EH (cell line): ENCODE measurements at regions not wholly inside any gene's neighbourhood (a gene's known extent, or its start where the extent isn't known, plus 50 kb on each side); places are given as distances from the start of the nearest gene placed in this dataset.

Source experiments
- DNase-seq: peaks from one replicate; pipeline ENCODE4 v3.0.0-alpha.2; 2015; ENCODE audit warnings: low read depth

DNA sequence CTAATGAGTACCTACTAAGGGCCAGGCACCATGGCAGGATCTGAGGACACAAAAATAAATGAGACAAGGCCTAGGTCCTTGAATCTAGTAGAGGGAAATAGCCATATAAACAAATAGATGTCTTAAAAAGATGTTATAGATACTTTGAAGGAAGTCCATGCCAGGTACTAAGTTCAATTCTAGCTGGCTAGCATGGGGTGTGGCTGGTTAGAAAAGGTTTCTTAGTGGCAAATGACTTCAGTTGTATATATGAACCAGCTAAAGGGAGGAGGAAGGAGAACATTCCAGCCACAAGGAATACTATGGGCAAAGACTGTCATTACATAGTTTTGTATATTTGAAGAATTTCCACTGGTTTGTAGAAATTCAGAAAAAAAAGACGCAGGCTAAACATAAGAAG is 133.6 kb upstream of the BMP4 start:
- DNase-seq = no peak

DNA sequence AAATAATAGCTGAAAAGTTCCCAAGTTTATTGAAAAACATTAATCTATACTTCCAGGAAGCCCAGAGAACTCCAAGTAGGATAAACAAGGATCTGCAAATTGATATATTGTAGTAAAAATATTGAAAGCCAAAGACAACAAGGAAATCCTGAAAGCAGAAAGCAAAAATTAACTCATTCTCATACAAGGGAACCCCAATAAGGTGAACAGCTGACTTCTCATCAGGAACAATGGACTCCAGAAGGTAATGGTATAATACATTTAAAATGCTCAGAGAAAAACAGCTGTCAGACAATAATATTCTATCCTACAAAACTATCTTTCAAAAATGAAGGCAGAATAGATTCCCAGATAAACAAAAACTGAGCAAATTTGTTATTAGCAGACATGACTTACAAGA is 138.1 kb upstream of the BMP4 start:
- no peak for DNase-seq

- no peak for DNase-seq
Measured at GRCh38 chr14:54098536-54098935, 141.9 kb upstream of the BMP4 start.

DNA sequence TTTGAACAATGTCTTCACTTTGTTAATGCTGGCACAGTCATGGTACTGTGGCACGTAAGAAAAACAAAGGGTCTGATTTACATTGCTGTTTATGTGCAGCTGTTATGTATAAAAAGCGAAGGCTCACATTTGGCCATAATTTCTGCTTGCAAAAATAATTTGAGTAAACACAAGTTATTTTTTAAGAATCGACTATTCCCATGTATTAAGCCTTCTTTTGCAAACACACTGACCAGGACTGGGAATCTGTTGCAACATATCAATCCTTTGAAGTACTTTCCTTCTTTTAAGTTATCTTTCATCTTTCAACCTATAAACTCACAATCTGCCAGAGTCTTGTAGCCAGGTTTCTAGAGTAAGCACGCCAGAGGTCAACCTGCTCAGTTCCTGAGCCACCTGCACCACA is 145.4 kb upstream of the BMP4 start:
- no peak for DNase-seq

- DNase-seq = no peak
Measured at GRCh38 chr14:54102530-54102929, 145.9 kb upstream of the BMP4 start.

GRCh38 chr14:54104601-54105145 is 148.0 kb upstream of the BMP4 start:
- peak; percentile 12 for DNase-seq

- DNase-seq = no peak
Measured at GRCh38 chr14:54105406-54105805, 148.8 kb upstream of the BMP4 start.

DNA sequence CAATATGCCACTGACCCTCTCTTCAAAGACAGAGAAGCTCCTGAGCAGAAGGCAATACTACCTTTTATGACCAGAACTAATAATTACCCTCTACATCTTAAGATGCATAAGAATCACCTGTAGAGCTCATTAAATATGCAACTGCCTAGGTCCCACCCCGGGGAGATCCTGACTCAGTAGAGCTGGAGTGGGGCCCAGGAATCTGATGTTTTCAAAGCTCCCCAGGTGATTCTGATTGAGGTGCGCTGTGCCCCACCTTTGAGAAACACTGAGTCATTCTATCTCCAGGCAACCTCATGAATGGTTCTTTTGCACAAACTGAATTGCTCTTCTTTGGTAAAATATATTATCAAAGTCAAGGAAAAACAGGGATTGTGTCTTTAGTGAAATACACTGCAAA is 149.3 kb upstream of the BMP4 start:
- no peak for DNase-seq

DNA sequence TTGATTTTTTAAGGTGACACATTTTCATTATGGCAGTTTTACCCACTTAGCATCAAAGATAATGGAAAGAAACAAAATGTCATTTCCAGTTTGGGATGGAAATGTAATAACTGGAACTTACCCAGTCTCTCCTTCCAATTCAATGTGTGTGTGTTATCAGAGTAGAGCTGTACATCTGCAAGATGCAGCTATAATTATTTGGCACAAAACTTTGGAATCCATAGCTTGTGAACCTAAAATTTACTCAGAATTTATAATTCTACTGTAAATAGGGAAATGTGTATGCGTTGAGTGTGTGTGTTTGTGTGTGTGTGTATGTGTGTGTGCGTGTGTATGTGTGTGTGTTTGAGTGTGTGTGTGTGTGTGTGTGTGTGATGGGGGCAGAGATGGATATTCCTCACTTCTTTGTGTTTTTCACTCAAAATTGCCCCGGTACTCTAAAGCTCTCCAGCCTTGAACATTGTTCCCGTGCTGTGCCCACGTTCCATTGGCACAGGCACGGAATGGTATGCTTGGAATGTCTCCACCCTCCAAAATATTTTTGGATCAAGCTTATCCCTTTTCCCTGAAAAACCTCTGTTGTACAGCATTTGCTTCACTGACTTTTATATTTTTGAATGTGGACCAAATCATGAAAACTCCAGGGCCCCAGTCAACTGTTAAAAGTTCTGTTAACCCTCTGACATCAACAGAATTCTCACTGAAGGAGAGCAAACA is 150.2 kb upstream of the BMP4 start:
- peak; percentile 43 for DNase-seq

DNA sequence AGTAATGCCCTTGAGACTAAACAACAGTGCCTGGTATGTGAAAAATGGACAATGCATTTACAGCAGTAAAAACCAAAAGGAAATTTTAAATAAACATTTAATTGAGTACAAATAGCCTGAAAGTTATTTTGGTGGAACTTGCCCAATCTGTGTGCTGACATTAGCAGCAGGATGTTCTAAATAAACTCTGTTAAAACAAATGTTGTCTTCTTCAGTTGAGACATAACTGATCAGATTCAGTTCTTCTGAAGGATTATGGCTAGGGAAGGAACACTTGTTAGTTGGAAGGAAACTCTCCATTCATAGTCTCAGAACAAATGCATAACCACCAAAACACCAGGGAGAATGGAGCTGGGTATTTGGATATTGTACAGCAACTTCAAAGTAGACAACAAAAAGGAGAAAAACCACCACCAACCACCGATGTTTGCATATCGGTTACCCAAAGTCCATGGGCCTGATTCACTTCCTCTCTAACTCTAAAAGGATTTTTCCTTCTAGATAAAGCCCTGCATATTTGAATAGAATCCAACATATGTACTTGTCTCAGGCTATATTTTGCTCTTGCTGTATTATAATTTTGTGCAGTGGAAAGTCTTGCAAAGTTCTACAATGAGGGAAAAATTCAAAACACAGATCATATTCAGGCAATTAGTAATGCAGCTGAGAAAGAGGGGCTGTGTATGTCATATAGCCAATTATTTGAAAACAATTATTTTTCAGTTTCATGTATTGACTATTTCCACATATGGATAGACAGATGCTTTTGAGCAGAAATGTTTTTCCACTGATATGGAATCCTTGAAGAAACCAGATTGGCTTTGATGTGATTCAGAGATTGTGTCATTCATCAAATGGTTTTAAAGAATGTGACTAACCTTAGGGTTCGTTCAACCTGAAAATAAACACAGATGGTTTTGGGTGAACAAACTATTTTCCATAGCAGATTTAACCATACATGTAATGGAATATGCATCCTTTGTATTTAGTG is 152.2 kb upstream of the BMP4 start:
- peak; percentile 81 for DNase-seq

DNA sequence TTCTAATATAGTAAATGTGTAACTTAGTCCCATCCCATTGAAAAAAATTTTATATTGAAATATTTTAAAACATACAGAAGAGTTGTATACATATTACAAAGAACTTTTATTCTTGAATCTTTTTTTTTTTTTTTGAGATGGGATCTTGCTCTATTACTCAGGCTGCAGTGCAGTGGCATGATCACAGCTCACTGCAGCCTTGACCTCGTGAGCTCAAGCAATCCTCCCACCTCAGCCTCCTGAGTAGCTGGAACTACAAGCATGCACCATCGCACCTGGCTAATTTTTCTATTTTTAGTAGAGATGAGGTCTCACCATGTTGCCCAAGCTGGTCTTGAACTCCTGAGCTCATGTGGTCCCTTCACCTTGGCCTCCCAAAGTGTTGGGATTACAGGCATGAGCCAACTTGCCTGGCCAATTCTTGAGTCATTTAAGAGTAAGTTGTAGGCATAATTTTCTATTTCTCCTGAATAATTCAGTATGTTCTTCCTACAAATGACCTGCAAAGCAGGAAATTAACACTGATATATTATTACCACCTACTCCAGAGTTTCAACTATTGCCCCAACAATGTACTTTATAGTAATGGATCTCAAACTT is 153.0 kb upstream of the BMP4 start:
- DNase-seq = no peak

DNA sequence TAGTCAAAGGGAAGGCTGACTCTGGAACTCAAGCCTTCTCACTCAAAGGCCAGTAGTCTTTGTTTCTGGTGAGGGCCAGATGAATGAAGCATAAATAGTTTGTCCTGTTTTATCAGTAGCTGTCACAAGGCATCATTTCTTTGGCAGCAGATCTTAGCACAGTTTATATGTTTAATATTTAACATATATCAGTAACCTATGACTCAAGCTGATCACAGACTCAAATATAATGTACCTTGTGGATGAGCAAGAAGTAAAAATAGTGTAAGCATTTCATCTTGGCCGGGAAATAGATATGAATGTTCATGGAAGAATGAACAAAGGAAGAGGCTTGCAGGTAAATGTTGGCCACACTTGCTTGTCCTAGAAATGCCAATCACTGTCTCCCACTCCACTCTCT is 158.3 kb upstream of the BMP4 start:
- DNase-seq = no peak

GRCh38 chr14:54116198-54116885 is 159.7 kb upstream of the BMP4 start:
- no peak for DNase-seq

GRCh38 chr14:54116972-54117371 is 160.3 kb upstream of the BMP4 start:
- DNase-seq = peak; percentile 79

DNA sequence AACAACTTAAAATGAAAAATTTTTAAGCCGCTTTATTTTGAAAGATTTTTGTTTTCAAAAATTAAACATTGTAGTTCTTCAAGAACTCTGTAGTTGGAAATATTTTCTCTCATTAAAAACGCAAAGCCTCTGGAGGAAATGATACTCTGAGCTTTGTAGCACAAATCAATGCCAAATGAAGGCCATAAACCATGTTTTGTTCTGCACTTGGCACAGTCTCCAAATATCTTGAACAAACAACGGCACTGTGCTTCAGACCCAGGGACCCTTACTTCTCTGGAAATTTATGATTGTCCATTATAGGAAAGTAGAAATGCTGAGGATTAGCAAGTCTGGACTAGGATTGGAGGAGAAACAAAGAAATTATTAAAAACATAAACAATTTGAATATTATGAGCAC is 160.8 kb upstream of the BMP4 start:
- DNase-seq = no peak

- DNase-seq = no peak
Measured at GRCh38 chr14:54117924-54118323, 161.3 kb upstream of the BMP4 start.

DNA sequence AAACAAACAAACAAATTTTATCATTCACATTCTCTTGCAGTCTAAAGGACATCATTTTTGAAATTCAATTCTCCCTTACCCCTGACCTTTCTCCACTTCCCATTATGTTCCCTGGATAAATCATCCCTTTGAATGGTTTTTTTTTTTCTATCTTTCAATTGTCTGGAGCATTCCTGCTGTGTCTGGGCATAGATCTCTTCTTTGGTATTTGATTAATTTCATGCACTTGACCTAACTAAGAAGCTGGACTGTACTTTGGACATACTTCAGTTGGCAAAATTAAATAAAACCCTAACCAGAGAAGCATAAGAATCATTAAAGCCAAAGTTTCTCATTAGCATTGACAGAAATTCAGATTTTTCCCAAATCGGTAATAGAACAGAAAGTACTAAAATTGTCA is 163.6 kb upstream of the BMP4 start:
- no peak for DNase-seq

GRCh38 chr14:54121466-54122027 is 164.9 kb upstream of the BMP4 start:
- DNase-seq = peak; percentile 16

DNA sequence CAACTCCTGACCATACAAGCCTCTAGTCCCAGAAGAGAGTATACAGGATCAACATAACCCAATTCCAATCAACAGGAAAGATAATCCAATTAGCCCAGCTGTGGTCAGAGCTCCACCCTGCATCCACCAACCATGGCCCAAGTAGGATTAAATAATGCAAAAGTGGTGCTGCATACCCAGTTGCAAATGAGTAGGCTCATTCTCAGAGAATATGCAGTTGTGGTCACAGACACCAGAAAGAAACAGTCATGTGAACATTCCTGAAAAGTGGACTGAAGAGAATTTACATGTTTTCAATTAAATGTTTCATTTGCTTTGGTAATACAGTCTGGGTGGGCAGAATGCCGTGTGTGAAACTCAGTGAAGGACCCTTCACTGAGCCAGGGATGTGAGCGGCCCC is 167.2 kb upstream of the BMP4 start:
- no peak for DNase-seq

DNA sequence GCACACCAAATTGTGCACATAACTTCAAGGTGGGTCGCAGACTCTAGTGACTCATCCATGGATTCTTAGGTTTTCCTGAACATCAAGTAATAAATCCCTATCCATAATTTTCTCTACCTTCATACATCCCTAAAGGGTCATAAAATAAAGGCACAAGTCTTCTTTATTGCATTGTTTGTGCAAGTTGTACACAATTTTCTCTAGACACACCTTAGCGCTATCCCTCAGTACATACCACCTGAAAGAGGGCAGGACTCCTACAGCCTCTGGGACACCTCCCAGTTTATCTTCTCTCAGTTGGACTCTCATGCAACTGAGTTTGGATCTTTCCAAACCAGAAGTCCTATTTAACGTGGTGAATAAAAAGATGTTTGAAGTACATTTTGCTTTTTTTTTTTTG is 168.5 kb upstream of the BMP4 start:
- DNase-seq = no peak

- DNase-seq = no peak
Measured at GRCh38 chr14:54126947-54127346, 170.3 kb upstream of the BMP4 start.

GRCh38 chr14:54127526-54127925 is 170.9 kb upstream of the BMP4 start:
- no peak for DNase-seq
